Inferior parietal cortex (tissue), 1 donor: ENCODE measurements at regions not wholly inside any gene's neighbourhood (a gene's known extent, or its start where the extent isn't known, plus 50 kb on each side); places are given as distances from the start of the nearest gene placed in this dataset.
"Not testable (repeated sequence)": the region's sequence is repeated elsewhere in the genome, so short reads cannot be mapped to it uniquely, and the experiment has no call there.

Experiments
- DNase-seq: peaks from one replicate; pipeline ENCODE4 v3.0.0-alpha.2; 2016; ENCODE audit errors: extremely low spot score

DNA sequence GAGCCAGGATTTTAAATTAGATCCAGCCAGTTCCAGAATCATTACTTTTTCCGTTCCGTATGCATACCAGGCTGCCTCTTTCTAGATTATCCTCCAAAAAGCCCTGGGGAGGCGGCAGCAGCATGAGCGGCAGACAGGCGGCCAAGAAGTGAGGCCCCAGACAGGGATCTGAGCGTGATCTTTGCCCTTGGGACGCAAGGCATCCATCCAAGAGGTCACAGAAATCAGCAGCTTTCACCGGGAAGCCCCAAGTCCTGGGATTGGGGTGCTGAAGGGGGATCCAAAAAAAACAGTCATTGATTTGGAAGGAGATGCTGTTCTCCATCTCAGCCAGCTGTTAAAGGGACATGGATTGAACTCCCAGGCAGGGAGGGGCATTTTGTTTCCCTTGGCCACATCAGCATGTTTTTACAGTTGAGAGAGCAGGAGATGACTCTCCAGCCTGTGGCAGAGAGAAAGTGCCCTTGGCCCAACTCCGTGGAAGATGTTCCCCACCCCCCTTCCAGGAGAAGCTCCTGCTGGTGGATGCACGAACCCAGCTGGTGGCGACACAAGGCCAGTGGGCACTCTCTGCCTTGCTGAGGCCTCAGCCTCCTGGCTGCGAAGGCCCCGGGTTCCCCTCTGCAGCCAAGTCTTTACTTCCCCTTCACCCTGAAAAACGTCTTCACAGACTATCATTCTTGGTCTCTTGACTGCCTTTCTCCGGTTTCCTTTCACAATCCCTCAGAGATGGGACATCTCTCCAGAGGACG, 265.6 kb downstream of the ANAPC1 start:
- no peak for DNase-seq

- no peak for DNase-seq
These were observed 264.8 kb downstream of the ANAPC1 start for GRCh38 chr2:111618978-111619902.

GRCh38 chr2:111620281-111620680, 263.7 kb downstream of the ANAPC1 start:
- no peak for DNase-seq

DNA sequence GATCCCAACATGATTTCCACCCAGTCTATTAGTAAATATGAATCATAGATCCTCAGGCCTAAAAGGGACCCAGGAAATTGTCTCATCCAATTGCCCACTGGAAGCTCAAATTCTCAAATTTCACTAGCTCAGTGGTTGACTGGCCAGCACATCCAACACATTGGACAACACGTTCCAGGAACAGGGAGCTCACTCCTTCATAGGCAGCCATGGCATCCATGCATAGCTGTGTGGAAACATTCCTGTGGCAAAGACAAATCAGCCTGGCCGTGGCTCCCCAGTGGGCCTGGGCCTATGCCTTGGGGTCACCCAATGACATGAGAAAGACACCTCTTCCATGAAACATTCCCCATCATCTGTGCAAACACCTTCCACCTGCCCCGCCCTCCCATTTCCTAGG, 261.1 kb downstream of the ANAPC1 start:
- no peak for DNase-seq

- no peak for DNase-seq
These were observed 260.6 kb downstream of the ANAPC1 start for GRCh38 chr2:111623380-111623779.

- no peak for DNase-seq
These were observed 259.4 kb downstream of the ANAPC1 start for GRCh38 chr2:111624411-111625156.

DNA sequence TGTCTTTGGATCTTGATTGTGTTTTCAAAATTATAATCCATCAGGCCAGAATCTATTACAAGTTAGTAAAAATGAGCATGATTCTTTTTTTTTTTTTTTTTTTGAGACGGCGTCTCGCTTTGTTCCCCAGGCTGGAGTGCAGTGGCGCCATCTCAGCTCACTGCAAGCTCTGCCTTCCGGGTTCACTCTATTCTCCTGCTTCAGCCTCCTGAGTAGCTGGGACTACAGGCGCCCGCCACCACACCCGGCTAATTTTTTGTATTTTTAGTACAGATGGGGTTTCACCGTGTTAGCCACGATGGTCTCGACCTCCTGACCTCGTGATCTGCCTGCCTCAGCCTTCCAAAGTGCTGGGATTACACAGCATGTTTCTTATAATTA, 258.8 kb downstream of the ANAPC1 start:
- DNase-seq = not testable (repeated sequence)

DNA sequence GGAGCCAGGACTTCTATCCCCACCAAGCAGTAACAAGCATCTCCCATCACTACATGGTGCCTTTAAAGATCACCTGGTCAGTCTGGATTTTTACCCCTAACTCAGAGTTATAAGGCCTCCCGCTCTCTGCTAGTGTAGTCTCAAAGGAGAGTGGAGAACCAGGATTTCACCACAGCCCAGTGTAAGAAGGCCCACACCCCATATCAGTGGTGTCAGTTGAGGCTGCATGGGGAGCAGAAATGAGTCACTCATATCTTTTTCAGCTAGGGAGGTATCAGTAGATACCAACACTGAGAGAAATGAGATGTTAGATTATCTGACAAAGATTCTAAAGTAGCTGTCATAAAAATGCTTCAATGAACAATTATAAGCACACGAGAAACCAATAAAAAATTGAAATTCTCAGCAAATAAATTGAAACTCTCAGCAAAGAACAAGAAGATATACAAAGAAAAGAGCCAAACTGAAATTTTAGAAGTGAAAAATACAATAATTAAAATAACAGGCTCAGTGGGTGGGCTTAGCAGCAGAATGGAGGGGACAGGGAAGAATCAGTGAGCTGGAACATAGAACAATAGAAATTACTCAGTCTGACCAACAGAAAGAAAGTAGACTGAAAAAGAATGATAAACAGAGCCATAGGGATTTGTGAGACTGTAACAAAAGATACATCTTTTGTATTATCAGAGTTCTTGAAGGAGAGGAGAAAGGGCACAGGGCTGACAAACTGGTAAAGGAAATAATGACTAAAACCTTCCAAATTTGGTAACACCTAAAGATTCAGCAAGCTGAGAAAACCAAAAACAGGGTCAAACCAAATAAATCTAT, 257.7 kb downstream of the ANAPC1 start:
- no peak for DNase-seq

DNA sequence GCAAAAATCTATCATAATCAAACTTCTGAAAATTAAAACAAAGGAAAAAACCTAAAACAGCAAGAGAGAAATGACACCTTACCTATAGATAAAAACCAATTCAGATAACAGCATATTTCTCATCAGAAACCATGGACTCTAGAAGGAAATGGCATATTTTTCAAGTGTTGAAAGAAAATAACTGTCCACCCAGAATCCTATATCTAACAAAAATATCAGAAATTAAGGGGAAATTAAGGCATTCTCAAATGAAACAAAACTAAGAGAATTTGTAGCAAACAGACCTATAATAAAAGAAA, 257.2 kb downstream of the ANAPC1 start:
- DNase-seq = no peak

DNA sequence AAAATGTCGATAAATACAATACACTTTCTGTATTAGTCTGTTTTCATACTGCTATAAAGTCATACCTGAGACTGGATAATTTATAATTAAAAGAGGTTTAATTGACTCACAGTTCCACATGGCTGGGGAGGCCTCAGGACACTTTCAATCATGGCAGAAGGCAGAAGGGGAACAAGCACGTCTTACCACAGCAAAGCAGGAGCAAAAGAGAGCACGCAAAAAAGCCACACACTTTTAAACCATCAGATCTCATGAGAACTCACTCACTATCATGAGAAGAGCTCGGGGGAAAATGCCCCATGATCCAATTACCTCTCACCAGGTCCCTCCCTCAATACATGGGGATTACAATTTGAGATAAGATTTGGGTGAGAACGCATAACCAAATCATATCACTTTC, 256.7 kb downstream of the ANAPC1 start:
- DNase-seq = no peak

DNA sequence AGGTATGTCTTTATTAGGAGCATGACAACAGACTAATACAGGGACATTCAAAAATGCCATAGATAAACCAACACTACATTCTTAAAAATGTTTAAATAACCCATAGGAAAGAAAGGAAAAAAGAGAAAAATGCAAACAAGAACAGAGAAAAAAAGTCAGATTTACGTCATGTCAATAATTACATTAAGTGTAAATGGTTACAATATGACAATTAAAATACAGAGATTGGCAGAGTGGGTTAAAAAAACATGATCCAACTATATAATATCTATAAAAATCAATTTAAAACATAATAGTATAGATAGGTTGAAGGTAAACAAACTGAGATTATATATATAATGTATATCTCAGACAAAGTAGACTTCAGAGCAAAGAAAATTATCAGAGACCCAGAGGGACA, 255.8 kb downstream of the ANAPC1 start:
- no peak for DNase-seq

DNA sequence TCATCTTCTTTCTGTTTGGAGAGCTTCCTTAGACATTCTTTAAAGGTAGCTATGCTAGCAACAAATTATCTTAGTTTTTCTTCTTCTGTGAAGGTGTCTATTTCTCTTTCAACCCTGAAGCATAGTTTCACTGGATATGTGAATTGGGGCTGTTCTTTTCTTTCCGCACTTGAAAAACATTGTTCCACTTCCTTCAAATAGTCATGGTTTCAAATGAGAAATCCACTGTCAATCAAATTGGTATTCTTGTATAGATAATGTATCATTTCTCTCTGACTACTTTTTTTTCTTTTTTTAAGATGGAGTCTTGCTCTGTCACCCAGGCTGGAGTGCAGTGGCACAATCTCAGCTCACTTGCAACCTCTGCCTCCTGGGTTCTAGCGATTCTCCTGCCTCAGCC, 254.0 kb downstream of the ANAPC1 start:
- DNase-seq = no peak

DNA sequence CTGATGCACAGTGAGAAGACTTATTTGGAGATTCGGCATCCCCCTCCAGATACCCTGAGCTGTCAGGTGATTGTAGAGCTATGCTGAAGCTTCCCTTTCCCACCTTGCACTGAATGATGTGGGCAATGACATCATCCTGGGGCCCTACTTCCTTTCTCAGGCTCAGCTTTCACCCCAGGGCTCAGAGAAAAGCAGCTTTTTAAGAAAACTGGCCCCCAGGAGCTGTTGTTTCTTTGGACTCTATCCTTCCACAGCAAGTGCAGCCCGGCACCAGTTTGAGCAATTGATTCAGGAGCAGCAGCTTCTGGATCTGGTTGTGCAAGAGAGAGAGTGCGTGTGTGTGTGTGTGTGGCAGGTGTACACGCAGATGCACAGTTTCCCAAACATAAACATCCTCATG, 251.3 kb downstream of the ANAPC1 start:
- no peak for DNase-seq

DNA sequence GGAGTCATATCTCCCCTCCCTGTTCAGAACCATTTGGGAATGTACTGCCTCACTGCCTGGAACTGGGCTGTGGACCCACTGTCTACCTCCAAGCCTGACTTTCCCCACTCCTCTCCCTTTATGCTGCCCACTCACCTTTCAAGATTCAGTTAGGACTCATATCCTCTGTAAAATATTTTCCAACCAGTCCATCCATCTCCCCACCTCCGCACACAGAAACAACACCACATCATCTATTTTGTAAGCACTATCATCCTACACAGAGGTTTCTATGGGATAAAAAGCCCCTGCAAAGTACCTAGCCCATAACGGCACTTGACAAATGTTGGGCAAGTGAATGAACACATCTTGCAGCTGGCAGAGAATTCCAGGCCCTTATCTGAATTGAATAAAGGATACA, 250.8 kb downstream of the ANAPC1 start:
- no peak for DNase-seq

DNA sequence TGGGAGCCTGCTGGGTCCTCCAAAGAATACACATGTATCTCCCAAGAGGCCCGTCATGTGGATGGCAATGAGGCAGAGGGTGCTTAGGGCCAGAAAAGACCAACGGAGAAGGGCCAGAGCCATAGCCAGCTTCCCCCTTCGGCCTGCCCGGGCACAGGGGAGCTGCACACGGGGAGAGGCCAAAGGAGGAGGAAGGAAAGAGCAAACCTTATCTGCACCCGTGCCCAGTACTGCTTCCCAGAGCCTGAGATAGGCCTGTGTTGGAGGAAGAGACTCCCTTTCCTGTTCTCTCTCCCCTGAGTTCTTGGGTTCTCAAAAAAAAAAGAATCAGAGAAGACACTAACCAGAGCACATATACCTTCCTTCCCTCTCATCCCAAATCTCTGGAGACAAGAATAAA, 250.3 kb downstream of the ANAPC1 start:
- no peak for DNase-seq

GRCh38 chr2:111634050-111634794, 249.8 kb downstream of the ANAPC1 start:
- no peak for DNase-seq

DNA sequence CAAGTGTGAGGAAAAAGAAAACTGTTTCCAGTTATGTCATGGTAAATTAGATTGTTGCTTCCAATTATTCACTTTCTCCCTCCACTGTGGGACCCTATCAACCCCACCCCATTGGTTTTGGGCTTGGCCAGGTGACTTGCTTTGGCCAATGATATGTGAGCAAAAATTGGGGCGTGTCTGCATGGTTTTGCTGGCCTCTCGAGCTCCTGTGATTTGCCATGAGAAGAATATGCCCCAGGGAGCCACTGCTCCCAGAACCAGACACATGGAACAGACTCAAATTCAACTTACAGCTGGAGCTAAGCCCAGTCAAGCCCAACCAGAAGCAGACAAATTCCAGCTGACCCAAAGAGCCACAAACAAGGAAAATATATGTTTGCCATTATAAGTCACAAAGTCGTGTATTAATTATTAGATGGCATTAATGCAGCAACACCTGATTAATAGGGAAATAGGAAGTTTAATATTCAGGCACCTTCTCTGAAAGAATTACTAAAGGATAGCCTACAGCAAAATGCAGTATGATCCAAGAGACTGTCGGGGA, 248.9 kb downstream of the ANAPC1 start:
- DNase-seq = no peak

GRCh38 chr2:111636905-111637304, 247.1 kb downstream of the ANAPC1 start:
- DNase-seq = no peak

GRCh38 chr2:111638274-111638877, 245.6 kb downstream of the ANAPC1 start:
- DNase-seq = no peak

DNA sequence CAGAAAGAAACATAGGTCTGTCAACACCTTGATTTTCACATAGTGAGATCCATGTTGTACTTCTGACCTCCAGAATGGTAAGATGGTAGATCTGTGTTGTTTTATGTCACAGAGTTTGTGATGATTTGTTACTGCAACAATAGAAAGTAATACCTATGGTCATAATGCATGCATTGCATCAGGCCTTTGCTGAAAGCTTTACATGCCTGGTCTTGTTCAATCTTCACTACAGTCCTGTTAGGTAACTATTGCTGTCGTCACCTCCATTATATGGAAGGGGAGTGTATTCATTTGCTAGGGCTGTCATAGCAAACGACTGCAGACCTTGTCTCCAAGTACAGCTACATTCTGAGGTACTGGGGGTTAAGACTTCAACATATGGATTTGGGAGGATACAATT, 243.5 kb downstream of the ANAPC1 start:
- no peak for DNase-seq
